ENCODE measurements at regions not wholly inside any gene's neighbourhood (a gene's known extent, or its start where the extent isn't known, plus 50 kb on each side); places are given as distances from the start of the nearest gene placed in this dataset.

DNA sequence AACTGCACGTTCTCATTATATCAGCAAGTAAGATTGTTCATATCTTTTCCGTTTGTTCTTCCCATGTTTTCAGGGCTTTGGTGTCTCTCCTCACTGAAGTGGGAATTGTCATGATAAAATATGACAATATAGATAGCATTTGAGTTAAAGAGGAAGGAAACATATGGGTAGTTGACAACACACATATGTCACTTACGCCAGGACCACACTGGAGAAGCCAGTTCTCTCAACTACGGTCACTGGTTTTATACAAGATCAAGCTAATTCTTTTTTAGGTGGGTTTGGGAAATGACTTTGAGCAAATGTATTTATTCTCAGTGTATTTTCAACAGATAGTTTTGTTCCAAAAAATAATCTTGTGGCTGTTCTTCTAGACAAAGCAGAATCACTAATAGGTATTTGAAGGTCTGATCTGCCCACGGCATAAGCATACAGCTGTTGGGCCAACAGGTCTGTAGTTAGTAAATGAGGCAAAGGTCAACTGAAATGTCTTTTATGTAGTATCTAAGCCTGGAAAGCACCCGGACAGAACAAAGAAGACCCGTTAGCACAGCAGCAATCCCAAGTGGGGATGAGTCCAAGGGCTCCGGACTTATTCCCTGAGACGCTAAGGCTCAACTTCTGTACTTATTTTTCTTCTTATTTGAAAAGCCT, 433.6 kb upstream of the ZP4 start:
- Mint-ChIP-seq H3K9me3 (peaks cover 15% of the 10 kb centered on the region), H3K27ac (no peak overlapping the region), H3K36me3 (peaks cover 10% of the 10 kb centered on the region), H3K4me1 (ENCODE audit: low read depth in 2 of 2) (no peaks in the 10 kb centered on the region), H3K27me3 (no peaks in the 10 kb centered on the region), H3K4me3 (no peak overlapping the region)
- ATAC-seq (no peak), DNase-seq (ENCODE audit: low spot score) (no peak)

DNA sequence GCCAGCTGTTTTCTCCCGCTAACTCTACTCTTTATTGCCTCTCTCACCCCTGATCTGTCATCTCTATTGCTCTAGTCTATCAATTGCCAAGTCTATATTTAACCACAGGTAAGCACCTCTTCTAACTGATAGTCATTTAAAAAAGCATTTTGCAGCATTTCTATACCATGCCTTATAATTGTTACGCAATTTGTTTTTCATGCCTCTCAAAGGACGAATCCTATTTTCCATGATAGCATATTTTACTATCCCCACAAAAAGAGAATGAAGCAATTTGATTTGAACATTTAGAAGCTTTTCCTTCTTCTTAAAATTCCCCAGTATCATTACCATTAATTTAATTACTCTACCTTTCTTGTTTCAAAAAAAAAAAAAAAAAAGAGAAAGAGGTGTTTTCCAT, 432.8 kb upstream of the ZP4 start:
- no peak overlapping the region for H3K4me3 Mint-ChIP-seq
- no peaks in the 10 kb centered on the region for H3K27me3 Mint-ChIP-seq
- no peak overlapping the region for H3K27ac Mint-ChIP-seq
- peaks cover 10% of the 10 kb centered on the region for H3K36me3 Mint-ChIP-seq
- no peaks in the 10 kb centered on the region for H3K4me1 Mint-ChIP-seq (ENCODE audit: low read depth in 2 of 2)
- H3K9me3 Mint-ChIP-seq, result peaks cover 15% of the 10 kb centered on the region
- ATAC-seq (no peak), DNase-seq (ENCODE audit: low spot score) (no peak)

DNA sequence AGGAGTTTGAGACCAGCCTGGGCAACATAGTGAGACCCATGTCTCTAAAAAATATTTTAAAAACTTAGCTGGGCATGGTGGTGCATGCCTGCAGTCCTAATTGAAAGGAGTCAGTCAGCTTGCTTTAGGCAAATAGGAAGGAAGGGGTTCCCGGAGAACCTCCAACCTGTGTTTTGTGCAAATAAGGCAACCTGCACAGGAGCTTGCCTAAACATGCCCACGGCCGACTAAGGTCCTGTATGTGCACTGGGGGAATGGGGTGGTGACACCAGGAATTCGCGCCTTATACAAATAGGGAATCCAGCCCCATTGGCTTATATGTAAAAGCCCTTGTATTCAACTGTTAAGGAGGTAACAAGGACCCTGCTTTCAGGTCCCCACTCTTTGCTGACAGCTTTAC, 429.2 kb upstream of the ZP4 start:
- Mint-ChIP-seq H3K4me3 (no peak overlapping the region), H3K36me3 (no peaks in the 10 kb centered on the region), H3K27me3 (no peaks in the 10 kb centered on the region), H3K27ac (no peak overlapping the region), H3K4me1 (ENCODE audit: low read depth in 2 of 2) (no peaks in the 10 kb centered on the region), H3K9me3 (peaks cover 13% of the 10 kb centered on the region)
- ATAC-seq (no peak), DNase-seq (ENCODE audit: low spot score) (no peak)

DNA sequence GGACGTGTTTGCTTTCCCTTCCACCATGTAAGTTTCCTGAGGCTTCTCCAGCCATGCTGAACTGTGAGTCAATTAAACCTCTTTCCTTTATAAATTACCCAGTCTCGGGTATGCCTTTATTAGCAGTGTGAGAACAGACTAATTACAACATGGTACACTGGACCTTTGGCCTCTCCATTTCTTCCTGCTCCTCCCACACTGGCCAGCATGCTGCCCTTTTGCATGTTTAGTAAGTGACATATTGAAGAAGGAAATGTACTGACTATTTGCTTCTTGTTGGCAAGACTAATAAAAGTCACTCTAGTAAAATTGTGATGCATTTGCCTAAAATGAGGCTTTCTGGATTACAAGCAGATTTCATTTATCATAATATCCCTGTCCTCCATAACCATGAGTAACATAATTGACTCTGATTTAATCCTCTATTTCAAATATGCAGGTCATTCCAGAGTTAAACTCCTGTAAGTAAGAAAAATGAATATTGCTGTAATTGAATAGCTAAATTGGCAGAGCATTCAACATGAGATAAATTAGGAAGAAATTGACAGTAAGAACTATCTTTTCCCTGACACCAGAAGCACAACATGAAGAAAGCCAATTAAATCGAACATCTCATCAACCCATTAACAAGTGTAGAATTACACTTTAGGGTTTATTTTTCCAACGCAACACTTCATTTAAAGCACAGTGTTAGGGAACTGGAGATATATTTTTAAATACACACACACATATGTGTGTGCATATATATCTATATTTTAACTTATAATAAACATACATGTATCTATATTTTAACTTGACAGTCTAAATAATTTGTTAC, 427.8 kb upstream of the ZP4 start:
- Mint-ChIP-seq H3K27ac (no peak overlapping the region), H3K27me3 (no peaks in the 10 kb centered on the region), H3K4me3 (no peak overlapping the region)

DNA sequence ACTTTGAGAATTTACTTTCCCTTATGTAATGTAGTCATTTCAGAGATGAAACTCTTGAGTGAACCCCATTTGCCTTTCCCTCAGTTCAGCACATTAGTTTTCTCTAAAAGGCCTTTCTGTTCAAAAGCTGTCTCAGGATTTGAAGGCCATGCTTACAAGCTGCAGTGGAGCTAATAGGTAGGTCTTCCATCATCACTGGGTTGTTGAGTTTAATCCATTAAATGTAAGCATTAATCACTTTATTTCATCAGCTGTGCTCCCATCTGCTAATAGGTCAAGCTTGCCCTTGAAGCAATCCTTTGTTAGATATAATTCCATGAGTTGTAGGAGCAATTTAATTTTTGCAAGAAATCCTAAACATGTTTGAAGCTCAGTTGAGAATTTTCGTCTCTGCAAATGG, 422.2 kb upstream of the ZP4 start:
- no peaks in the 10 kb centered on the region for H3K4me1 Mint-ChIP-seq (ENCODE audit: low read depth in 2 of 2)
- ATAC-seq (no peak), DNase-seq (ENCODE audit: low spot score) (no peak)
- H3K27ac Mint-ChIP-seq, result no peak overlapping the region
- H3K4me3 Mint-ChIP-seq, result no peak overlapping the region
- peaks cover 25% of the 10 kb centered on the region for H3K9me3 Mint-ChIP-seq
- H3K36me3 Mint-ChIP-seq, result no peaks in the 10 kb centered on the region
- H3K27me3 Mint-ChIP-seq, result no peaks in the 10 kb centered on the region

More for the DNA sequence above, 427.8 kb upstream of the ZP4 start:
- ATAC-seq (no peak), DNase-seq (ENCODE audit: low spot score) (no peak)
- H3K4me1 Mint-ChIP-seq (ENCODE audit: low read depth in 2 of 2), result no peaks in the 10 kb centered on the region
- H3K36me3 Mint-ChIP-seq, result no peaks in the 10 kb centered on the region
- H3K9me3 Mint-ChIP-seq, result peaks cover 16% of the 10 kb centered on the region

DNA sequence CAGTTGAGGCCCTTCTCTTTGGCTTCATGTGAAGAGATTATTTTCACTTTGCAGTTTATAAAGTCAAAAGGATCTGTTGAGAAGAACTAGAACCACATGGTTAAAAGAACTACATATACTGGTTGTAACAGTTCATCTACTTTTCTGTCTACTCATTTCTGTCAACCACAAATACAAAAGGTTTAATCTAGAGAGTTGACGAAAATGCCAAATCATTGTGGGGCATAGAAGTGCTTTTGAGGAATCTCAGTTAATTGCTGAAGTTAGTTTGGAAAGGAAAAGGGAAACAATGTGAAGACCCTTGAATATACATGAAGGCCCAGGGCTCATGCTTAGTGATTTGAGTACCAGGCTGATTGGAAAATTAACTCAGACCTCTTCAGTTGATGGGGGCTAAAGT, 415.7 kb upstream of the ZP4 start:
- H3K27me3 Mint-ChIP-seq, result no peaks in the 10 kb centered on the region
- no peaks in the 10 kb centered on the region for H3K4me1 Mint-ChIP-seq (ENCODE audit: low read depth in 2 of 2)
- H3K4me3 Mint-ChIP-seq, result no peak overlapping the region
- ATAC-seq, result no peak
- no peak overlapping the region for H3K27ac Mint-ChIP-seq
- no peaks in the 10 kb centered on the region for H3K36me3 Mint-ChIP-seq
- H3K9me3 Mint-ChIP-seq, result peaks cover 18% of the 10 kb centered on the region
- DNase-seq (ENCODE audit: low spot score), result no peak

DNA sequence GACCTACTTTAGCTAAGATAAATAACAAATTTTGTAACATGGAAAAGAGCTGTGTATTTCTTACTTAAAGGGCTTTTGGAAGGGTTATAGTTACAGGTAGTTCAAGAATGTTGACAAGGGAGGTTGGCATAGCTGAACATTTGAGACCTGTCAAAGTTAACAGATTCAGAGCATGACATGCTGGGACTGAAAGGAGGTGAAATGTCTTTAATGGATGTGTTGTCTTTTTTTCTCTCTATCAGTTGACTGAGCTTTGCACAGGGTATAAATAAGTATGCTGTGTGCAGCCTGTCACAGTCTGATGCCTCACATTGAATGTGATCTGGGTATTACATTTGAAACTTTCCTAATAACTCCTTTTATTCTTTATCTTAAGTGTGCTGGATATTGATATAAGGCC, 411.9 kb upstream of the ZP4 start:
- ATAC-seq, result no peak
- no peak overlapping the region for H3K4me3 Mint-ChIP-seq
- no peaks in the 10 kb centered on the region for H3K27me3 Mint-ChIP-seq
- H3K9me3 Mint-ChIP-seq, result peaks cover 2% of the 10 kb centered on the region
- H3K4me1 Mint-ChIP-seq (ENCODE audit: low read depth in 2 of 2), result no peaks in the 10 kb centered on the region
- no peak overlapping the region for H3K27ac Mint-ChIP-seq
- H3K36me3 Mint-ChIP-seq, result no peaks in the 10 kb centered on the region
- DNase-seq (ENCODE audit: low spot score), result no peak

DNA sequence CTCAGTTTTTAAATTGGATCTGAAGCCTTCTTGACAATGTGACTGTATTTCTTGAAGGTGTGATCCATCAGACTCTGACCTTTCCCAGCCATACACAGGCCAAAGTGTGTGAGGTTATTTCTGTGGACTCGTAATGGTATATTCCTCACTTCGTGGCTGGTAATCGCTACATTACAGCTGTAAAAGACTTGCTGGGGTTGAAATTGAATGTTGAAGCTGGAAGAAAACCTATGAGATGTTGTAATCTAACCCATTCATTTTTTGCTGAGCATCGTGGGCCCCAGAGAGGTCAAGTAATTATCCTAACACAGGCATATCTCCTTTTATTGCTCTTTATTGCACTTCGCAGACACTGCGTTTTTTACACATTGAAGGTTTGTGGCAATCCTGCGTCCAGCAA, 405.6 kb upstream of the ZP4 start:
- H3K9me3 Mint-ChIP-seq, result peaks cover 7% of the 10 kb centered on the region
- H3K4me3 Mint-ChIP-seq, result no peak overlapping the region
- H3K27me3 Mint-ChIP-seq, result no peaks in the 10 kb centered on the region
- no peak overlapping the region for H3K27ac Mint-ChIP-seq
- no peak for ATAC-seq
- DNase-seq (ENCODE audit: low spot score), result no peak
- no peaks in the 10 kb centered on the region for H3K4me1 Mint-ChIP-seq (ENCODE audit: low read depth in 2 of 2)
- H3K36me3 Mint-ChIP-seq, result no peaks in the 10 kb centered on the region

DNA sequence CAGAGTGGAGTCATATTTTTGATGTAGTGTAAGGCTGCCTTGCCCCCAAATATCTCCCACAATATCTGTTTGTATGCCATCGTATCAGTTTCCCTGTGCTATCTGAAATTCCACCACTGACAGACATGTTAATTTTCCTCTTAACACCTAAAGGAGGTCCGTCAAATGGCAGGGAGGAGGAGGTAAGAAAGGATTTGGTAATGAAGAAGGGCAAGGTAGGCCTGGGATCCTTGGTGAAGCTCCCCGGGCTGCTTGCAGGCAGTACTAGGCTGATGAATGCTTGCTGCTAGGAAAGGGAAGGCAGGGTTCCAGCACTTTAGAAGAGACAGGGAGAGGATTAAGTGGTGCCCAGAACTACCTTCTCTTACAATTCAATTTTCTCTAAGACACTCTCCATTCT, 402.4 kb upstream of the ZP4 start:
- Mint-ChIP-seq H3K4me1 (ENCODE audit: low read depth in 2 of 2) (no peaks in the 10 kb centered on the region), H3K36me3 (peaks cover 4% of the 10 kb centered on the region), H3K9me3 (peaks cover 16% of the 10 kb centered on the region), H3K27ac (no peak overlapping the region), H3K4me3 (no peak overlapping the region), H3K27me3 (no peaks in the 10 kb centered on the region)
- no peak for DNase-seq (ENCODE audit: low spot score)
- ATAC-seq, result no peak

DNA sequence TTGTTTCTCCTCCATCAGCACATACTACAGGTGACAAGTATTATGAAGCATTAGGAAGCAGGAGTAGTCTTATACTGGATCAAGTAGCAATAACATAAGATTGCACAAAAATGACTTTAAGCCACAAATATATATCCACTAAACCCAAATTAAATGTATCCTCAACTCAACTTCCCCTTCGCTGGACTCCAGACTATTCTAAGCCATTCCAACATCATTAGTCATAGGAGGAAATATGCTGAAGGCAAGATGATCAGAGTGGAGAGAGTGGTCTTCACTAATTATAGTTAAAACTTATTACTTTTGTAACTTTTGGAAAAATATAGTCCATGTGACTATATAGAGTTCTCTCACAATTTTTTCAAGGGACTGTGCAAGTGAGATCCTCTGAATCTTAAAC, 390.7 kb upstream of the ZP4 start:
- peaks cover 2% of the 10 kb centered on the region for H3K36me3 Mint-ChIP-seq
- no peak overlapping the region for H3K4me3 Mint-ChIP-seq
- H3K27me3 Mint-ChIP-seq, result no peaks in the 10 kb centered on the region
- no peaks in the 10 kb centered on the region for H3K4me1 Mint-ChIP-seq (ENCODE audit: low read depth in 2 of 2)
- H3K27ac Mint-ChIP-seq, result no peak overlapping the region
- ATAC-seq (no peak), DNase-seq (ENCODE audit: low spot score) (no peak)
- peaks cover 7% of the 10 kb centered on the region for H3K9me3 Mint-ChIP-seq

DNA sequence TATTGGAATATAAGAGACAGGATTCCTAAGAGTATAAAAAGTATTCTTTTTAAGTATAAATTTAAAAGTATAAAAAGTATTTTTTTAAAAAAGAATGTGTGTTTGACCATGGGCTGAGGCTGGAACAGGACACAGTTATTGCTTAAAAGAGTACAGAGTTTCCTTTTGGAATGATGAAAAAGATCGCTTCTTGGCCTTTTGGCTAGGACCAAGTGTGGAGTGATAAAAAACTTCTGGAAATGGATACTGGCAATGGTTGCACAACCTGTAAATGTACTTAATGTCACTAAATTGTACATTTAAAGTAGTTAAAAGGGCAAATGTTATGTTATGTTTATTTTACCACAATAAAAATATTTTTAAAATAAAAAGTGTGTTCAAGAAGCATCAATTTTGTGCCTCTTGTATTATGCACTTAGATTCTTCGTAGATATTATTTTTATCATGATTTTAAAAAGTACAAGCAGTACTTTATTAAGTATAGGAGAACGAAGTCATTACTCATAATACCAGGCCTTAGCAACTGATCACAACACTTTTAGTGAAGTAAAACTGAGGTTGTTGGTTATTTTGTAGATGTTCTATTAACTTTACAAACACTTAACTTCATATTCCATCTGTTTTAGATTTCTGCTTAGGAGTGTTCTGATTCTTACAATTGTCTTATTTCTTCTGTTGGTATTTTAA, 389.1 kb upstream of the ZP4 start:
- Mint-ChIP-seq H3K9me3 (peaks cover 13% of the 10 kb centered on the region), H3K4me1 (ENCODE audit: low read depth in 2 of 2) (no peaks in the 10 kb centered on the region), H3K27me3 (no peaks in the 10 kb centered on the region), H3K36me3 (peaks cover 8% of the 10 kb centered on the region), H3K4me3 (no peak overlapping the region), H3K27ac (no peak overlapping the region)
- no peak for ATAC-seq
- DNase-seq (ENCODE audit: low spot score), result no peak

DNA sequence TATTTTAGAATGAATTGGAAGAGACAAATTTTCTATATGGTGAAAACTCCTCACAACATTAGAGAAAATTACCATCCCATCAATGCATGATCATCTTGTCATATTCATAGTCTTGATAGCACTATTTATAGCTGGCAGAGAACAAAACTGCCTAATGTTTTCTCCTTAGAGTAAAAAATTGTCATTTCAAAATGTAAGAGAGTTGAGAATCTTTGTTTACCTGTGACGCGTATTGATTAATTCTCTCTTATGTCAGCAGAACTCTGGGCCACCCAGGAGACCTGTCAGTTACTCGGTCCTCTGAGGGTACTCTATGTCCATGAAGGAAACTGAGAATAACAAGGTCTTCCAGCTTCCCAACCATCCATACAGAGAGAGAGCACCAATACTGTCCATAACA, 381.4 kb upstream of the ZP4 start:
- Mint-ChIP-seq H3K36me3 (peaks cover 8% of the 10 kb centered on the region), H3K27ac (no peak overlapping the region), H3K9me3 (peaks cover 15% of the 10 kb centered on the region), H3K4me3 (no peak overlapping the region), H3K4me1 (ENCODE audit: low read depth in 2 of 2) (no peaks in the 10 kb centered on the region), H3K27me3 (no peaks in the 10 kb centered on the region)
- no peak for ATAC-seq
- no peak for DNase-seq (ENCODE audit: low spot score)

DNA sequence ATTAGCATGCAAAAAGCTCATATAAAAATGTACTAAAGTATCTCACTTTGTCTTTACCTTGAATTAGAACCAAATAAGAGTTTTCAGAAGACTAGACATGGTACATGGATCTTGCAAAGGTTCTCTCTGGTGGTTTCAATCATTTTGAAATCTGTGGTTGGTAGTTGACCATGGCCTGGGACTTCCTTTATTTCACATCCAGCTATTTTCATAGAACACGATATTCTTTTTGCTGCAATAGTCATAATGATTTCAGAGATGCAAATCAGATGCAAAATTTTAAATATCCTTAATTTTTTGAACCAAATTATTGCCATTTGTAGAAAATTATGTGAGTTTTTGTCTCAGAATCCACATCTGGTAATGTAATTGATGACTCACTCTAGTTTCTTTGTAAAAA, 375.1 kb upstream of the ZP4 start:
- no peaks in the 10 kb centered on the region for H3K4me1 Mint-ChIP-seq (ENCODE audit: low read depth in 2 of 2)
- ATAC-seq (no peak), DNase-seq (ENCODE audit: low spot score) (no peak)
- H3K9me3 Mint-ChIP-seq, result peaks cover 3% of the 10 kb centered on the region
- H3K4me3 Mint-ChIP-seq, result no peak overlapping the region
- H3K27ac Mint-ChIP-seq, result no peak overlapping the region
- H3K27me3 Mint-ChIP-seq, result no peaks in the 10 kb centered on the region
- peaks cover 6% of the 10 kb centered on the region for H3K36me3 Mint-ChIP-seq

DNA sequence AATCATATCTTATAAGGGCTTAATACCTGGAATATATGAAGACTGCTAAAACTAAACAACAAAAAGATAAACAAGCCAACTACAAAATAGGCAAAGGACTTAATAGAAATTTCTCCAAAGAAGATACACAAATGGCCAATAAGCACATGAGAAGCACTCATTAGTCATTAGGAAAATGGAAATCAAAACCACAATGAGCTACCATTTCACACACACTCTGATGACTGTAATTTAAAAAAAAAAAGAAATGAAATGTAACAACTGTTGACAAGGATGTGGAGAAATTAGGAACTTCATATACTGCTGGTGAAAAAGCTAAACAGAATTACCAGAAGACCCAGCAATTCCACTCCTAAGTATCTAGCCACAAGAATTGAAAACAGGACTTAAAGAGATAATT, 374.2 kb upstream of the ZP4 start:
- H3K9me3 Mint-ChIP-seq, result peaks cover 3% of the 10 kb centered on the region
- ATAC-seq (no peak), DNase-seq (ENCODE audit: low spot score) (no peak)
- H3K27me3 Mint-ChIP-seq, result no peaks in the 10 kb centered on the region
- H3K4me3 Mint-ChIP-seq, result no peak overlapping the region
- no peak overlapping the region for H3K27ac Mint-ChIP-seq
- H3K4me1 Mint-ChIP-seq (ENCODE audit: low read depth in 2 of 2), result no peaks in the 10 kb centered on the region
- peaks cover 6% of the 10 kb centered on the region for H3K36me3 Mint-ChIP-seq

Data from natural killer cell treated with Interleukin-12 subunit alpha and Interleukin-12 subunit beta and Interleukin-15 and Interleukin-18, amount 100 ng/mL, for 72 hours (primary cell).